H9 (cell line): ENCODE measurements at regions not wholly inside any gene's neighbourhood (a gene's known extent, or its start where the extent isn't known, plus 50 kb on each side); places are given as distances from the start of the nearest gene placed in this dataset.

Experiments
- DNase-seq: peaks from one replicate; pipeline ENCODE4 v3.0.0-alpha.2; 2017
- H2AFZ ChIP-seq: one replicate; pipeline ENCODE4 v1.6.1; 2013; ENCODE audit warnings: mild to moderate bottlenecking, low read length, control low read depth, moderate library complexity
- H2AK5ac ChIP-seq: 2 replicates; pipeline ENCODE4 v1.6.1; 2013; ENCODE audit warnings: low read length, control low read depth, mixed read lengths; ENCODE audit not compliant: insufficient read length
- H2BK120ac ChIP-seq: one replicate; pipeline ENCODE4 v1.6.1; 2013; ENCODE audit warnings: low read depth, mild to moderate bottlenecking, low read length, control low read depth, inconsistent platforms; ENCODE audit not compliant: poor library complexity, severe bottlenecking
- H2BK12ac ChIP-seq: 2 replicates; pipeline ENCODE4 v1.6.1; 2013; ENCODE audit warnings: low read length, control low read depth, mixed read lengths, low read depth; ENCODE audit not compliant: insufficient read length
- H2BK15ac ChIP-seq: 2 replicates; pipeline ENCODE4 v1.6.1; 2013; ENCODE audit warnings: low read depth, low read length, control low read depth
- H2BK20ac ChIP-seq: one replicate; pipeline ENCODE4 v1.6.1; 2013; ENCODE audit warnings: low read depth, mild to moderate bottlenecking, low read length, control low read depth, inconsistent platforms; ENCODE audit not compliant: poor library complexity, severe bottlenecking
- H2BK5ac ChIP-seq: 2 replicates; pipeline ENCODE4 v1.6.1; 2013; ENCODE audit warnings: low read length, control low read depth, mixed read lengths; ENCODE audit not compliant: insufficient read length
- H3K14ac ChIP-seq: 2 replicates; pipeline ENCODE4 v1.6.1; 2013; ENCODE audit warnings: low read length, control low read depth; ENCODE audit not compliant: insufficient read depth
- H3K18ac ChIP-seq: 2 replicates; pipeline ENCODE4 v1.6.1; 2013; ENCODE audit warnings: low read depth, mild to moderate bottlenecking, mixed read lengths, low read length, control low read depth; ENCODE audit not compliant: insufficient read length
- H3K23ac ChIP-seq: 2 replicates; pipeline ENCODE4 v1.6.1; 2013; ENCODE audit warnings: low read length, control low read depth, mixed read lengths, low read depth; ENCODE audit not compliant: insufficient read length
- H3K23me2 ChIP-seq: 2 replicates; pipeline ENCODE4 v1.6.1; 2013; ENCODE audit warnings: low read depth, mild to moderate bottlenecking, mixed read lengths, low read length, control low read depth; ENCODE audit not compliant: insufficient read length, poor library complexity, severe bottlenecking
- H3K27ac ChIP-seq: 2 replicates; pipeline ENCODE4 v1.5.1; 2013; ENCODE audit warnings: low read length, control low read depth, mixed read lengths, low read depth; ENCODE audit not compliant: insufficient read length
- H3K27me3 ChIP-seq: 2 replicates; pipeline ENCODE4 v1.6.1; 2013; ENCODE audit warnings: low read length, control low read depth, inconsistent platforms; ENCODE audit not compliant: insufficient read depth
- H3K4ac ChIP-seq: 2 replicates; pipeline ENCODE4 v1.6.1; 2013; ENCODE audit warnings: low read depth, mild to moderate bottlenecking, control low read depth, inconsistent platforms, low read length, moderate library complexity
- H3K4me1 ChIP-seq: 2 replicates; pipeline ENCODE4 v1.6.1; 2013; ENCODE audit warnings: low read length, control low read depth, inconsistent platforms; ENCODE audit not compliant: insufficient read depth
- H3K4me2 ChIP-seq: 2 replicates; pipeline ENCODE4 v1.6.1; 2013; ENCODE audit warnings: low read length, control low read depth, mixed read lengths; ENCODE audit not compliant: insufficient read length, insufficient read depth
- H3K56ac ChIP-seq: 2 replicates; pipeline ENCODE4 v1.6.1; 2013; ENCODE audit warnings: low read depth, mild to moderate bottlenecking, mixed read lengths, low read length, control low read depth; ENCODE audit not compliant: insufficient read length
- H3K79me1 ChIP-seq: 2 replicates; pipeline ENCODE4 v1.6.1; 2013; ENCODE audit warnings: low read depth, mild to moderate bottlenecking, moderate library complexity, low read length, control low read depth, inconsistent platforms; ENCODE audit not compliant: insufficient read depth, poor library complexity, severe bottlenecking
- H3K79me2 ChIP-seq: 2 replicates; pipeline ENCODE4 v1.6.1; 2013; ENCODE audit warnings: low read length, control low read depth, inconsistent platforms; ENCODE audit not compliant: insufficient read depth
- H3K9ac ChIP-seq: 2 replicates; pipeline ENCODE4 v1.6.1; 2013; ENCODE audit warnings: low read length, control low read depth, mixed read lengths; ENCODE audit not compliant: insufficient read length; ENCODE audit errors: extremely low read depth
- H3K9me3 ChIP-seq: one replicate; pipeline ENCODE4 v1.6.1; 2013; ENCODE audit warnings: low read depth, low read length, inconsistent platforms; ENCODE audit not compliant: control insufficient read depth
- H3T11ph ChIP-seq: one replicate; pipeline ENCODE4 v1.6.1; 2013; ENCODE audit warnings: mild to moderate bottlenecking, low read length, control low read depth, inconsistent platforms
- H4K20me1 ChIP-seq: one replicate; pipeline ENCODE4 v1.6.1; 2013; ENCODE audit not compliant: control insufficient read depth, insufficient read length, insufficient read depth
- H4K5ac ChIP-seq: 2 replicates; pipeline ENCODE4 v1.6.1; 2013; ENCODE audit warnings: low read depth, mild to moderate bottlenecking, mixed read lengths, low read length, control low read depth; ENCODE audit not compliant: insufficient read length
- H4K8ac ChIP-seq: replicated peaks from 2 replicates; pipeline ENCODE4 v1.6.1; 2013; ENCODE audit warnings: low read length, control low read depth, mixed read lengths, low read depth; ENCODE audit not compliant: insufficient read length
- H4K91ac ChIP-seq: 2 replicates; pipeline ENCODE4 v1.6.1; 2013; ENCODE audit warnings: low read depth, mild to moderate bottlenecking, moderate library complexity, mixed read lengths, low read length, control low read depth; ENCODE audit not compliant: insufficient read length
- H3K27ac Mint-ChIP-seq, 3 experiments: 2 replicates in 2 of 3; 3 replicates in 1 of 3; pipeline ENCODE4 v1.8.0; 2020 to 2021; ENCODE audit warnings: mixed read lengths in 3 of 3, mild to moderate bottlenecking in 1 of 3, moderate library complexity in 1 of 3
- H3K27me3 Mint-ChIP-seq: 2 replicates; pipeline ENCODE4 v1.8.0; 2021; ENCODE audit warnings: low read depth, mild to moderate bottlenecking, moderate library complexity, mixed read lengths
- H3K36me3 Mint-ChIP-seq, 3 experiments: 2 replicates in 2 of 3; 3 replicates in 1 of 3; pipeline ENCODE4 v1.8.0; 2020 to 2021; ENCODE audit warnings: low read depth in 3 of 3, mixed read lengths in 3 of 3; ENCODE audit not compliant: insufficient read depth in 1 of 3
- H3K4me1 Mint-ChIP-seq, 2 experiments: 2 replicates each; pipeline ENCODE4 v1.8.0; 2020; ENCODE audit warnings: mixed read lengths in 2 of 2
- H3K4me3 Mint-ChIP-seq, 2 experiments: 2 replicates in 1 of 2; 3 replicates in 1 of 2; pipeline ENCODE4 v1.8.0; 2020 to 2021; ENCODE audit warnings: mild to moderate bottlenecking in 2 of 2, mixed read lengths in 2 of 2, moderate library complexity in 1 of 2
- H3K9me3 Mint-ChIP-seq, 2 experiments: 2 replicates in 1 of 2; 3 replicates in 1 of 2; pipeline ENCODE4 v1.8.0; 2020; ENCODE audit warnings: mild to moderate bottlenecking in 2 of 2, mixed read lengths in 2 of 2, moderate library complexity in 1 of 2
- WGBS: extraction: QIAGEN DNeasy Blood & Tissue Kit; methylation state at CpG from one replicate; pipeline ENCODE4 v1.1.7; 2013; ENCODE audit warnings: missing lambda C conversion rate, low lambda C conversion rate, mixed read lengths; ENCODE audit not compliant: insufficient read length; ENCODE audit errors: extremely low coverage; 5-methylcytosine and 5-hydroxymethylcytosine counted together
- TF ChIP-seq, protein P1 (sequence below): fragments of 200-600 bp; sonication (generic); conservative IDR thresholded peaks from 3 replicates; pipeline ENCODE4 v1.8.0; 2021; ENCODE audit warnings: antibody characterized with exemption, mild to moderate bottlenecking

DNA sequence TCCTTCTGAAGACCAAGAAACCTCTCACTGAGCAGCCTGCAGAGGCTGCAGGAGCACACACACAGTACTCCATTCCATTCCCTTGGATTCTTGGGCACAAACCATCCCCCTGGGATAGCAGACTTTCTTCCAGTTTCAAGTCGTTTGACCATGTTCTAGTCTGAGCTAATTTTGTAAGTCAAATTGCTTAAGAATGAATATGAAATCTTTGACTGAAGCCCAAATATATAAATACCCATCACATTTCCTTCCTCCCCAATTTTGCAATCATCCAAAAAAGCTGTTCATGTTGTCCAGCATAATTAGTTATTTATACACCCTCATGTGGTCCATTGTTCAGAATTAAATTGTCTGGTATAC, 231.2 kb upstream of the TPRG1 start:
- no peak overlapping the region for H4K5ac ChIP-seq
- H3T11ph ChIP-seq, result no peak overlapping the region
- no peak overlapping the region for H2BK12ac ChIP-seq
- no peaks in the 10 kb centered on the region for H4K20me1 ChIP-seq
- no peak overlapping the region for H3K4me2 ChIP-seq
- no peak overlapping the region for H4K8ac ChIP-seq
- H3K27me3 ChIP-seq, result no peaks in the 10 kb centered on the region
- no peaks in the 10 kb centered on the region for H3K79me2 ChIP-seq
- H2BK5ac ChIP-seq, result no peak overlapping the region
- H2BK120ac ChIP-seq, result no peak overlapping the region
- no peak overlapping the region for H4K91ac ChIP-seq
- H3K9ac ChIP-seq, result no peak overlapping the region
- H3K27ac ChIP-seq, result no peak overlapping the region
- Mint-ChIP-seq H3K27me3 (0 out of 2 replicates have a peak, but pooled peaks cover 3% of the 10 kb centered on the region), H3K4me1 (peaks cover 16 to 20% of the 10 kb centered on the region in 2 experiments), H3K9me3 (no peaks in the 10 kb centered on the region; a peak in 1 of 5 replicates), H3K4me3 (no peak overlapping the region), H3K27ac (no peak overlapping the region), H3K36me3 (peaks cover 0 to 10% (median 2%) of the 10 kb centered on the region in 3 experiments; a peak in 5 of 7 replicates)
- no peak overlapping the region for H3K4ac ChIP-seq
- no peaks in the 10 kb centered on the region; the same call in 1 of the 2 replicates for H3K4me1 ChIP-seq
- no peak overlapping the region for H3K14ac ChIP-seq
- H2BK15ac ChIP-seq, result no peak overlapping the region
- H2AFZ ChIP-seq, result no peak overlapping the region
- H3K9me3 ChIP-seq, result no peaks in the 10 kb centered on the region
- WGBS, result no CpG with 5 or more reads among the region's 1 CpG
- no peak overlapping the region for H2BK20ac ChIP-seq
- H3K18ac ChIP-seq, result no peak overlapping the region
- no peaks in the 10 kb centered on the region for H3K23me2 ChIP-seq
- TF ChIP-seq, protein P1, sequence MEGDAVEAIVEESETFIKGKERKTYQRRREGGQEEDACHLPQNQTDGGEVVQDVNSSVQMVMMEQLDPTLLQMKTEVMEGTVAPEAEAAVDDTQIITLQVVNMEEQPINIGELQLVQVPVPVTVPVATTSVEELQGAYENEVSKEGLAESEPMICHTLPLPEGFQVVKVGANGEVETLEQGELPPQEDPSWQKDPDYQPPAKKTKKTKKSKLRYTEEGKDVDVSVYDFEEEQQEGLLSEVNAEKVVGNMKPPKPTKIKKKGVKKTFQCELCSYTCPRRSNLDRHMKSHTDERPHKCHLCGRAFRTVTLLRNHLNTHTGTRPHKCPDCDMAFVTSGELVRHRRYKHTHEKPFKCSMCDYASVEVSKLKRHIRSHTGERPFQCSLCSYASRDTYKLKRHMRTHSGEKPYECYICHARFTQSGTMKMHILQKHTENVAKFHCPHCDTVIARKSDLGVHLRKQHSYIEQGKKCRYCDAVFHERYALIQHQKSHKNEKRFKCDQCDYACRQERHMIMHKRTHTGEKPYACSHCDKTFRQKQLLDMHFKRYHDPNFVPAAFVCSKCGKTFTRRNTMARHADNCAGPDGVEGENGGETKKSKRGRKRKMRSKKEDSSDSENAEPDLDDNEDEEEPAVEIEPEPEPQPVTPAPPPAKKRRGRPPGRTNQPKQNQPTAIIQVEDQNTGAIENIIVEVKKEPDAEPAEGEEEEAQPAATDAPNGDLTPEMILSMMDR, result no peak
- H3K79me1 ChIP-seq, result no peaks in the 10 kb centered on the region
- no peak overlapping the region for H3K56ac ChIP-seq
- no peak for DNase-seq
- no peak overlapping the region for H3K23ac ChIP-seq
- H2AK5ac ChIP-seq, result no peak overlapping the region
